IPS-20b (cell line): ENCODE measurements at regions not wholly inside any gene's neighbourhood (a gene's known extent, or its start where the extent isn't known, plus 50 kb on each side); places are given as distances from the start of the nearest gene placed in this dataset.

Experiments
- H3K27ac ChIP-seq: one replicate; pipeline ENCODE4 v1.5.1; 2013; ENCODE audit warnings: low read length
- H3K27me3 ChIP-seq: 2 replicates; pipeline ENCODE4 v1.6.1; 2013; ENCODE audit warnings: mild to moderate bottlenecking, low read length, inconsistent platforms; ENCODE audit not compliant: insufficient read depth
- H3K36me3 ChIP-seq: 2 replicates; pipeline ENCODE4 v1.6.1; 2013; ENCODE audit warnings: low read depth, mild to moderate bottlenecking, inconsistent platforms, low read length, moderate library complexity; ENCODE audit not compliant: insufficient read depth
- H3K4me1 ChIP-seq: 2 replicates; pipeline ENCODE4 v1.6.1; 2013; ENCODE audit warnings: mild to moderate bottlenecking, control low read depth, inconsistent platforms, low read length, moderate library complexity; ENCODE audit not compliant: insufficient read depth
- H3K4me3 ChIP-seq: 2 replicates; pipeline ENCODE4 v1.5.1; 2013; ENCODE audit warnings: mild to moderate bottlenecking, low read length, inconsistent platforms
- H3K9ac ChIP-seq: 2 replicates; pipeline ENCODE4 v1.6.1; 2013; ENCODE audit warnings: low read depth, mild to moderate bottlenecking, inconsistent platforms, low read length, moderate library complexity
- H3K9me3 ChIP-seq: 2 replicates; pipeline ENCODE4 v1.6.1; 2013; ENCODE audit warnings: mild to moderate bottlenecking, low read depth, low read length, inconsistent platforms; ENCODE audit not compliant: insufficient read depth

GRCh38 chr6:164731539-164731938 lies 577.9 kb downstream of the C6orf118 start:
- Histone ChIP-seq H3K27me3 (no peaks in the 10 kb centered on the region), H3K27ac (no peak overlapping the region), H3K9me3 (no peaks in the 10 kb centered on the region), H3K9ac (no peak overlapping the region), H3K36me3 (no peaks in the 10 kb centered on the region), H3K4me3 (no peak overlapping the region), H3K4me1 (no peaks in the 10 kb centered on the region)

DNA sequence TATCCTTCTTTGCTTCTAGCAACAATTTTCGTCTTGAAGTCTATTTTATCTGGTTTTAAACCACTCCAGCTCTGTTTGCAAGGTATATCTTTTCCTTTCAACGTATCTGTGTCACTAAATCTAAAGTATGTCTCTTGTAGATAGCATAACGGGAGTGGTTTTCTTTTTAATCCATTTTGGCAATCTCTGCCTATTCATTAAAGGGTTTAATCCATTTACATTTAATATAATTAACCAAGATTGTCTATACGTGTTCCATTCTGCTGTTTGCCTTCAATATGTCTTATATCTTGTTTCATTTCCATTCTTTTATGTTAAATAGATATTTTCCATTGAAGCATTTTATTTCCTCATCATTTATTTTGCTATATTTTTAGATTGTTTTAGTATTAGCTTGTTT lies 587.9 kb downstream of the C6orf118 start:
- no peak overlapping the region for H3K9ac ChIP-seq
- H3K27ac ChIP-seq = no peak overlapping the region
- H3K9me3 ChIP-seq = peaks cover 12% of the 10 kb centered on the region
- H3K36me3 ChIP-seq = no peaks in the 10 kb centered on the region
- H3K4me3 ChIP-seq = no peak overlapping the region
- no peaks in the 10 kb centered on the region for H3K27me3 ChIP-seq
- no peaks in the 10 kb centered on the region for H3K4me1 ChIP-seq

- Histone ChIP-seq H3K9ac (no peak overlapping the region), H3K36me3 (no peaks in the 10 kb centered on the region), H3K4me1 (peaks cover 2% of the 10 kb centered on the region; the same call in 1 of the 2 replicates), H3K4me3 (no peak overlapping the region), H3K27ac (no peak overlapping the region), H3K27me3 (no peaks in the 10 kb centered on the region), H3K9me3 (no peaks in the 10 kb centered on the region)
Observed at GRCh38 chr6:164700497-164700896, 608.9 kb downstream of the C6orf118 start.

DNA sequence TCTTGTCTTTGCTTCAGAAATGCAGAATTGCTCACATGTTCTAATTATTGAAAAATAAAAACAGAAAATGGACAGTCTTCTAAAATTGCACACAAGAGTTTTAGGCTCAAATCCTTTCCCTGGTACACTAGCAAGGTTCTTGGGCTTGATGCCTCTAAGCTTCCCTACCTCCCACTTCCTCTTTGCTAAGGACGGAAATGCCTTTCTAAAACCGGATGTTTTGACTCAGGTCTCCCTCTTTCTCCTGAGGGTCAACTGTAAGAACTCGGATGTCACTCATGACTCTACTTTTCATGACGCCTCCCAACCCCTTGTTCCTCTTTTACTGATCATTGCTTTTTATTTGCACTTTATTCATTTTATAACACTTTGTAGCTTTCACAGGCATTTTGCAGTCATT lies 613.5 kb downstream of the C6orf118 start:
- Histone ChIP-seq H3K4me1 (peaks cover 32% of the 10 kb centered on the region; the same call in 1 of the 2 replicates), H3K36me3 (no peaks in the 10 kb centered on the region), H3K4me3 (no peak overlapping the region), H3K27ac (no peak overlapping the region), H3K9me3 (no peaks in the 10 kb centered on the region), H3K9ac (no peak overlapping the region), H3K27me3 (no peaks in the 10 kb centered on the region)

- Histone ChIP-seq H3K27ac (no peak overlapping the region), H3K4me1 (peaks cover 32% of the 10 kb centered on the region; the same call in 1 of the 2 replicates), H3K9me3 (no peaks in the 10 kb centered on the region), H3K27me3 (no peaks in the 10 kb centered on the region), H3K36me3 (no peaks in the 10 kb centered on the region), H3K4me3 (0 out of 2 replicates have a peak overlapping the region, but pooled peaks have one; percentile 9), H3K9ac (no peak overlapping the region; the same call in 1 of the 2 replicates)
Observed at GRCh38 chr6:164694386-164694785, 615.0 kb downstream of the C6orf118 start.

- H3K4me3 ChIP-seq = peak overlapping the region; percentile 14; the same call in 1 of the 2 replicates
- no peaks in the 10 kb centered on the region for H3K9me3 ChIP-seq
- H3K27ac ChIP-seq = no peak overlapping the region
- no peaks in the 10 kb centered on the region for H3K27me3 ChIP-seq
- H3K36me3 ChIP-seq = no peaks in the 10 kb centered on the region
- no peak overlapping the region for H3K9ac ChIP-seq
- peaks cover 32% of the 10 kb centered on the region; the same call in 1 of the 2 replicates for H3K4me1 ChIP-seq
Observed at GRCh38 chr6:164693944-164694343, 615.5 kb downstream of the C6orf118 start.

DNA sequence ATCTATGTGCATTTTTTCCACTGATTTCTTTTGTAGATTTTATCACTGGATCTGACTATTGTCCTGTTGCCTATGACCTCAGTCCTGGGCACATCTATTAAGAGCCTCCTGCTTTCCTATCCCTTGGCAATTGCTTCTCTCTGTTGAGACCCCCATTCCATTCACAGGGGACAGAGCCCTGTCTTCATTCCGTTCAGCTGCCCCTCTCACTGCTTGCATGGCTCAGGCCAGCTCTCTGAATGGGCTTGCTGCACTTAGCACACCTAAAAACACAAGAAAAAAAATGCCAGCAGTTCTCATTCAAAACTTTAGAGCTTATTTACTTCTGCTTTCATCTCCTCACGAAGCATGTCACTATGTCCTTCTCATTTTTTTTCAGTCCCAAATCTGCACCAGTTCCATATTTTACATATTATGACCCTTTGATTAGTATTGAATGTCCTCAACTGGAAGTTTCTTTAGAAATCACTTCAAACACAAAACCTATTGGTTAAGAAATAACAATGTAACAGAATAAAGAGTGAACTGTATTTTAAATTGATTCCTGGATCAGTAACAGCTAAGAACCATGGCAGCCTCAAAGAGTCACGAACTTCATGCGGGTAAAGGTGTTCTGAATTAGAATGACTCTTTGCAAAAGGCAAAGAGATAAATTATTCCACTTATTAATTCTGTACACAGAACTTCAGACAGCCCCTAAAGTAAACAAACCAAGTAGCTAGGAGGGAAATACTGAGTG lies 616.5 kb downstream of the C6orf118 start:
- Histone ChIP-seq H3K4me3 (no peak overlapping the region), H3K9ac (no peak overlapping the region), H3K9me3 (no peaks in the 10 kb centered on the region), H3K4me1 (peaks cover 32% of the 10 kb centered on the region; the same call in 1 of the 2 replicates), H3K36me3 (no peaks in the 10 kb centered on the region), H3K27me3 (no peaks in the 10 kb centered on the region), H3K27ac (no peak overlapping the region)

DNA sequence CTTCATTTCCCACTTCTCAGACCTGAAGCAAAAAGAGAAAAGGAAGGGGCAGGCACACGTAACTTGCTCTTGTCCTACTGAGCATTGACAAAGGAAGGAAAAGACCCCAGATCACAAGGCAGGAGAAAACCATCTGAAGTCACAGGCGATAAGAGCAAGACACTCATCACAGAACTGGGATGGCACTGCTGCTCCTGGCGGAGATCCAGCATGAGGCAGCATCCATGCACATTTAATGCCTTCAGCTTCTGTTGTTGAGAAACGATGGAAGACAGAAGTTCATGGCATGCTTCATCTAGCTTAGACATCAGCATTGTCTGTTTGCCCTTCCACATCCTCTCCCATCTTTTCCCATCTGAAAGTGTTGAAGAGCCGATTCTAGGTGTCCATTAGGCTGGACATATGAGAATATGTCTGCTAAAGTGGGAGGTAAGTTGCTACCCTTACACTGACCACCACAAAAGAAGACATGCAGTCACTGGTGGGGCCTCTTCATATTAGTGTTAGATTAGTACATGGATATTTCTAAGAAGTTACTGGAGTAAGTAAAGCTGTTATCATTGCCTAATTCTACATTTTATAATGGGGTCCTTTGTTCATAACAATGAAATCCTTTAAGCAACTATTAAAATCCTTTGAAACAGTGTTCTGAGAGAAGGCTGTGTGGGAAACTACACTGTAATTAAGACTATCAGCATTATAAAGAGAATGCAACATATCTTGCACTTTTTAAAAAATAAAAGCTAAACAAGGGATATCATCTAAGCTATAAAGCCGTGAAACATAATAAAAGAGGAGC lies 618.5 kb downstream of the C6orf118 start:
- Histone ChIP-seq H3K4me3 (no peak overlapping the region), H3K36me3 (no peaks in the 10 kb centered on the region), H3K9ac (no peak overlapping the region), H3K27me3 (no peaks in the 10 kb centered on the region), H3K4me1 (peaks cover 32% of the 10 kb centered on the region; the same call in 1 of the 2 replicates), H3K27ac (no peak overlapping the region), H3K9me3 (no peaks in the 10 kb centered on the region)

GRCh38 chr6:164690241-164690640 lies 619.2 kb downstream of the C6orf118 start:
- Histone ChIP-seq H3K36me3 (no peaks in the 10 kb centered on the region), H3K4me1 (peaks cover 27% of the 10 kb centered on the region; the same call in 1 of the 2 replicates), H3K27ac (no peak overlapping the region), H3K4me3 (no peak overlapping the region), H3K9ac (no peak overlapping the region), H3K9me3 (no peaks in the 10 kb centered on the region), H3K27me3 (no peaks in the 10 kb centered on the region)

- Histone ChIP-seq H3K27ac (no peak overlapping the region), H3K4me1 (no peaks in the 10 kb centered on the region), H3K9ac (no peak overlapping the region), H3K27me3 (no peaks in the 10 kb centered on the region), H3K9me3 (no peaks in the 10 kb centered on the region), H3K36me3 (no peaks in the 10 kb centered on the region), H3K4me3 (no peak overlapping the region)
Observed at GRCh38 chr6:164665328-164665727, 644.1 kb downstream of the C6orf118 start.

DNA sequence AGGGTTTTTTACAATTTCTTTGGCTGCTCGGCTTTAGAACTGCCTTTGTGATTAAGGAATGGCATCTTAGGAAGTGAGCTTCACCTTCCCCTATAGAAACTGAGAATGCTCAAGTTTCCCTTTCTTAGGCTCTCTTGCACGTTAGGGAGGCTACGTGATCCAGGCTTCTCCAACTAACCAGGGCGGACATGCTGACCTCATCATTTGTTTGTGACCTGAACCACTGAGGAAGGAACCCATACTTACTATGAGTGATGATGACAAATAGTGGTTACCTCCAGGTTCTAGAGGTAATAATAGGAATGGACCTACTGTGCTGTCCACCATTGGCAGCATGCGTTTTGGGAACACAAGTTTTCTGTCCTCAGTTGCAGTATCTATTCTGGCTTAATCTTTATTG lies 645.8 kb downstream of the C6orf118 start:
- Histone ChIP-seq H3K9ac (no peak overlapping the region), H3K9me3 (no peaks in the 10 kb centered on the region), H3K4me3 (no peak overlapping the region), H3K4me1 (peaks cover 3% of the 10 kb centered on the region; the same call in 1 of the 2 replicates), H3K27me3 (no peaks in the 10 kb centered on the region), H3K27ac (no peak overlapping the region), H3K36me3 (no peaks in the 10 kb centered on the region)

DNA sequence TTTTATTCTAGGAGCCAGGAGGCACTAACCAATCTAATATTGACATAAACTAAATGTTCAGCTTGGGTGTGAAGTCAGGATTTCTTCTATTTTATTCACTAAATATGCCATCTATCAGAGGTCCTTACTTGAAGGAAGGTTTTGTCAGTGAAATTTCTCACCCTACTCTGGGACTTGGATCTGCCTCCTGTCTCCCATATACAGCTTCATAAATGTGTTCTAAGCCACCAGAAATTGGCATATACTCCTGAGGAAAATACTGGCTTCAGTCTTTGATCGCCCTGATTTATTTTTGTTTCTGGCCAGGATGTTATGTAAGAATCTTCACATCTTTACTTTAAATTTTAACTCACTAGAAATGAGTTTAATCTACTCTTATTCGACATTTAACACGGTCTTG lies 647.7 kb downstream of the C6orf118 start:
- Histone ChIP-seq H3K27me3 (no peaks in the 10 kb centered on the region), H3K36me3 (no peaks in the 10 kb centered on the region), H3K4me1 (peaks cover 3% of the 10 kb centered on the region; the same call in 1 of the 2 replicates), H3K4me3 (no peak overlapping the region), H3K9me3 (no peaks in the 10 kb centered on the region), H3K27ac (no peak overlapping the region), H3K9ac (no peak overlapping the region)
